HUES64 (cell line): ENCODE measurements at regions not wholly inside any gene's neighbourhood (a gene's known extent, or its start where the extent isn't known, plus 50 kb on each side); places are given as distances from the start of the nearest gene placed in this dataset.
A peak's percentile ranks its signal among the peaks of the same experiment; 100 is the strongest.
"Not testable (repeated sequence)": the region's sequence is repeated elsewhere in the genome, so short reads cannot be mapped to it uniquely, and the experiment has no call there.

ENCODE experiments used
- H3K27ac ChIP-seq: 2 replicates; pipeline ENCODE4 v1.7.0; 2013; ENCODE audit warnings: low read depth, low read length, inconsistent platforms
- H3K27me3 ChIP-seq: 2 replicates; pipeline ENCODE4 v1.6.1; 2013; ENCODE audit warnings: mild to moderate bottlenecking, low read length; ENCODE audit not compliant: insufficient read depth
- H3K36me3 ChIP-seq: 2 replicates; pipeline ENCODE4 v1.6.1; 2013; ENCODE audit warnings: mild to moderate bottlenecking, low read length; ENCODE audit not compliant: insufficient read depth
- H3K4me1 ChIP-seq: 2 replicates; pipeline ENCODE4 v1.6.1; 2013; ENCODE audit warnings: mild to moderate bottlenecking, low read length, moderate library complexity; ENCODE audit not compliant: insufficient read depth
- H3K4me3 ChIP-seq: 2 replicates; pipeline ENCODE4 v1.5.1; 2013; ENCODE audit warnings: mild to moderate bottlenecking, low read length, moderate library complexity
- H3K9ac ChIP-seq: 2 replicates; pipeline ENCODE4 v1.6.1; 2013; ENCODE audit warnings: mild to moderate bottlenecking, low read depth, low read length
- H3K9me3 ChIP-seq: 2 replicates; pipeline ENCODE4 v1.6.1; 2013; ENCODE audit warnings: low read depth, low read length; ENCODE audit not compliant: insufficient read depth
- WGBS: fragments of 150-250, 120-280 bp; methylation state at CpG from one replicate; pipeline ENCODE4 v1.1.7; 2013; ENCODE audit warnings: missing lambda C conversion rate; 5-methylcytosine and 5-hydroxymethylcytosine counted together

- no peaks in the 10 kb centered on the region for H3K9me3 ChIP-seq
- 17% methylated on average over 7 of the region's 7 CpGs for WGBS
- peaks cover 56% of the 10 kb centered on the region for H3K4me1 ChIP-seq
- H3K9ac ChIP-seq, result peak overlapping the region; percentile 69
- peak overlapping the region; percentile 98 for H3K27ac ChIP-seq
- H3K27me3 ChIP-seq, result no peaks in the 10 kb centered on the region
- H3K36me3 ChIP-seq, result no peaks in the 10 kb centered on the region
- H3K4me3 ChIP-seq, result peak overlapping the region; percentile 45
These were observed 53.3 kb downstream of the OLFML3 start for GRCh38 chr1:114032271-114033215.

GRCh38 chr1:114033216-114033706 is 54.0 kb downstream of the OLFML3 start:
- H3K4me1 ChIP-seq, result peaks cover 63% of the 10 kb centered on the region
- H3K9ac ChIP-seq, result peak overlapping the region; percentile 69
- WGBS, result 2% methylated on average over 5 of the region's 5 CpGs
- H3K36me3 ChIP-seq, result no peaks in the 10 kb centered on the region
- no peaks in the 10 kb centered on the region for H3K27me3 ChIP-seq
- no peaks in the 10 kb centered on the region for H3K9me3 ChIP-seq
- peak overlapping the region; percentile 45 for H3K4me3 ChIP-seq
- H3K27ac ChIP-seq, result peak overlapping the region; percentile 98

DNA sequence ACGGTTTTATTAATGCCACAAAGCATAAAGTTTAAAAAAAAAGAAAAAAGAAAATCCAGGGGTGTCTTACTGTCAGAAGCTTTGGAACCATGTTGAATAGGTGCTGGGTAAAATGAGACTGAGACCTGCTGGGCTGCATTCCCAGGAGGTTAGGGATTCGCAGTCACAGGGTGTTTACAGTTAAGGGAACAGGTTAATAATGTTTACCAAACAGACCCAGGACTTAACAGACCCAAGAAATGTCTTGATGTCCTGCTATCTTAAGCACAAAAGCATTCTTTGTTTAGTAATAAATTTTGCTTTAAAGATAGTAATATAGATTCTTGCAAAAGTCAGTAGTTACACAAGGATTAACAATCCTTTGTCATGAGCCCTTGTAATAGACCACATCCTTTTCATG is 54.7 kb downstream of the OLFML3 start:
- peak overlapping the region; percentile 45 for H3K4me3 ChIP-seq
- peak overlapping the region; percentile 63 for H3K9ac ChIP-seq
- H3K9me3 ChIP-seq, result no peaks in the 10 kb centered on the region
- peak overlapping the region; percentile 98 for H3K27ac ChIP-seq
- 9% methylated on average over 2 of the region's 2 CpGs for WGBS
- H3K4me1 ChIP-seq, result peaks cover 70% of the 10 kb centered on the region
- no peaks in the 10 kb centered on the region for H3K27me3 ChIP-seq
- no peaks in the 10 kb centered on the region for H3K36me3 ChIP-seq

GRCh38 chr1:114034567-114035303 is 55.5 kb downstream of the OLFML3 start:
- WGBS, result 8% methylated on average over 7 of the region's 8 CpGs
- Histone ChIP-seq H3K9ac (peak overlapping the region; percentile 63), H3K36me3 (no peaks in the 10 kb centered on the region), H3K4me1 (peaks cover 75% of the 10 kb centered on the region), H3K4me3 (peak overlapping the region; percentile 45), H3K9me3 (no peaks in the 10 kb centered on the region), H3K27ac (peak overlapping the region; percentile 98), H3K27me3 (no peaks in the 10 kb centered on the region)

- H3K27ac ChIP-seq, result peak overlapping the region; percentile 98
- peak overlapping the region; percentile 30 for H3K9ac ChIP-seq
- H3K36me3 ChIP-seq, result no peaks in the 10 kb centered on the region
- H3K27me3 ChIP-seq, result no peaks in the 10 kb centered on the region
- H3K4me3 ChIP-seq, result peak overlapping the region; percentile 45
- WGBS, result 39% methylated on average over 4 of the region's 4 CpGs
- no peaks in the 10 kb centered on the region for H3K9me3 ChIP-seq
- peaks cover 78% of the 10 kb centered on the region for H3K4me1 ChIP-seq
These were observed 56.0 kb downstream of the OLFML3 start for GRCh38 chr1:114035304-114035700.

GRCh38 chr1:114036841-114037630 is 57.8 kb downstream of the OLFML3 start:
- peak overlapping the region; percentile 98 for H3K27ac ChIP-seq
- WGBS, result 11% methylated on average over 16 of the region's 17 CpGs
- not testable (repeated sequence) for H3K27me3 ChIP-seq, H3K9me3 ChIP-seq, H3K36me3 ChIP-seq
- peaks cover 66% of the 10 kb centered on the region for H3K4me1 ChIP-seq
- H3K4me3 ChIP-seq, result 0 out of 2 replicates have a peak overlapping the region, but pooled peaks have one; percentile 1
- H3K9ac ChIP-seq, result peak overlapping the region; percentile 71

GRCh38 chr1:114037631-114037890 is 58.3 kb downstream of the OLFML3 start:
- H3K9ac ChIP-seq, result peak overlapping the region; percentile 71
- 27% methylated on average over 2 of the region's 2 CpGs for WGBS
- no peaks in the 10 kb centered on the region for H3K36me3 ChIP-seq
- H3K27me3 ChIP-seq, result no peaks in the 10 kb centered on the region
- peak overlapping the region; percentile 98 for H3K27ac ChIP-seq
- 0 out of 2 replicates have a peak overlapping the region, but pooled peaks have one; percentile 1 for H3K4me3 ChIP-seq
- no peaks in the 10 kb centered on the region for H3K9me3 ChIP-seq
- H3K4me1 ChIP-seq, result peaks cover 62% of the 10 kb centered on the region

- 5% methylated on average over 3 of the region's 3 CpGs for WGBS
- no peaks in the 10 kb centered on the region for H3K36me3 ChIP-seq
- 0 out of 2 replicates have a peak overlapping the region, but pooled peaks have one; percentile 9 for H3K4me3 ChIP-seq
- H3K9ac ChIP-seq, result peak overlapping the region; percentile 71
- peaks cover 56% of the 10 kb centered on the region for H3K4me1 ChIP-seq
- H3K9me3 ChIP-seq, result no peaks in the 10 kb centered on the region
- H3K27ac ChIP-seq, result peak overlapping the region; percentile 98
- H3K27me3 ChIP-seq, result no peaks in the 10 kb centered on the region
These were observed 58.9 kb downstream of the OLFML3 start for GRCh38 chr1:114037962-114038816.
